Spleen (tissue), 7 donors: ENCODE measurements at regions not wholly inside any gene's neighbourhood (a gene's known extent, or its start where the extent isn't known, plus 50 kb on each side); places are given as distances from the start of the nearest gene placed in this dataset.

ENCODE experiments used
- POLR2A ChIP-seq, 3 donors: fragments of 450-650 bp; IDR thresholded peaks; one replicate each; pipeline ENCODE4 v1.5.1; 2017; ENCODE audit warnings: antibody characterized with exemption in 3 of 3, mild to moderate bottlenecking in 1 of 3
- POLR2AphosphoS5 ChIP-seq, 3 donors: sonication (generic); formaldehyde crosslinking; IDR thresholded peaks; one replicate each; pipeline ENCODE4 v1.5.1; 2017; ENCODE audit warnings: antibody characterized with exemption in 3 of 3
- TF ChIP-seq, protein P1 (sequence below), 11 experiments: fragments of 200-600 bp in 7 of 11; fragments of 450-650 bp in 4 of 11; sonication (generic) in 4 of 11; IDR thresholded peaks in 8 of 11; conservative IDR thresholded peaks in 3 of 11; 1 replicate in 7 of 11; 2 replicates in 4 of 11; pipeline versions ENCODE4 v1.4.0 to v1.8.0; 2016 to 2021; ENCODE audit warnings: antibody characterized with exemption in 11 of 11, inconsistent platforms in 4 of 11, mild to moderate bottlenecking in 1 of 11
- donor health status: DM: no; HTN: no; CAD: no; lungs with moderate emphysema.
- donor health status: DM: no; HTN: no; CAD: no.
- donor health status: DM: no; HTN: no; CAD: no.

DNA sequence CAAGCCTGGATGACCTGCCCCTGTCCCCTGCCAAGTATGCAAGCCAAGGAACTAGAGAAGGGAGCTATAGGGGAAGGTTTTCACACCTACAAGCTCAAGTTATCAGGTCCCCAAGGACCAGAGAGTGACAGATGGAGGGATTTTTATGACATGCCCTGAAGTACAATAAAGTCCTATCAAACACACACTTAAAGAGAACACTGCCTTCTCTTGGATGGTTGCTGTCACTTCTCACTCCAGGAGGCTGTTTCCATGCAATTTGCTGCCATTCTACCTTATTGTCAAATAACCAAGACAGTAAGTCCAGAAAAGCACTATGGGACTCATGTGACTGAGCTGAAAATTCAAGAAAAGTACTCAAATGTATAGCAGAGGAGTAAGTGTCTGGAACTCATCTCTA lies 76.6 kb upstream of the DDX18 start:
- TF ChIP-seq, protein P1, sequence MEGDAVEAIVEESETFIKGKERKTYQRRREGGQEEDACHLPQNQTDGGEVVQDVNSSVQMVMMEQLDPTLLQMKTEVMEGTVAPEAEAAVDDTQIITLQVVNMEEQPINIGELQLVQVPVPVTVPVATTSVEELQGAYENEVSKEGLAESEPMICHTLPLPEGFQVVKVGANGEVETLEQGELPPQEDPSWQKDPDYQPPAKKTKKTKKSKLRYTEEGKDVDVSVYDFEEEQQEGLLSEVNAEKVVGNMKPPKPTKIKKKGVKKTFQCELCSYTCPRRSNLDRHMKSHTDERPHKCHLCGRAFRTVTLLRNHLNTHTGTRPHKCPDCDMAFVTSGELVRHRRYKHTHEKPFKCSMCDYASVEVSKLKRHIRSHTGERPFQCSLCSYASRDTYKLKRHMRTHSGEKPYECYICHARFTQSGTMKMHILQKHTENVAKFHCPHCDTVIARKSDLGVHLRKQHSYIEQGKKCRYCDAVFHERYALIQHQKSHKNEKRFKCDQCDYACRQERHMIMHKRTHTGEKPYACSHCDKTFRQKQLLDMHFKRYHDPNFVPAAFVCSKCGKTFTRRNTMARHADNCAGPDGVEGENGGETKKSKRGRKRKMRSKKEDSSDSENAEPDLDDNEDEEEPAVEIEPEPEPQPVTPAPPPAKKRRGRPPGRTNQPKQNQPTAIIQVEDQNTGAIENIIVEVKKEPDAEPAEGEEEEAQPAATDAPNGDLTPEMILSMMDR (IDR thresholded peaks at IDR 0.05 in 8 of 11, conservative IDR thresholded peaks at IDR 0.05 in 3 of 11): no peak
- no peak for TF ChIP-seq POLR2AphosphoS5 (IDR thresholded peaks at IDR 0.05)
- TF ChIP-seq POLR2A (IDR thresholded peaks at IDR 0.05): no peak
